ENCODE measurements at regions not wholly inside any gene's neighbourhood (a gene's known extent, or its start where the extent isn't known, plus 50 kb on each side); places are given as distances from the start of the nearest gene placed in this dataset.

DNA sequence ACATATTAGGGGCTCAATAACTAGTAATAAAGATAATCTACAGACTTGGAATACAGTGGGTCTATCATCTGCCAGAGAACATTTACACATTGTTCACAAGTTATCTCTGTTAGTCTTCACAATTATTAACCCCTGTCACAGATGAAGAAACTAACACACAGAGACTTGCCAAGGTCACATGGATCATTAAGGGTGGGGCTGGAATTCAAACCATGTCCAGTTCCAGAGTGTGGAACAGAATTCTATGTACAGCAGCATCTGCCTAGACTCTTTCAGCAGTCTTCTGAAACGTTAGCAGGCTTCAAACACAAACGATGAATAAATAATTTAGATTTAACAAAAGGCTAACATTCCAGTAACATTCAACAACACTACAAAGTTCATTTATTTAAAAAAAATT lies 673.9 kb upstream of the NR2F2 start:
- no peak for DNase-seq (ENCODE audit: extremely low read depth in 1 of 2, low read depth in 1 of 2)

DNA sequence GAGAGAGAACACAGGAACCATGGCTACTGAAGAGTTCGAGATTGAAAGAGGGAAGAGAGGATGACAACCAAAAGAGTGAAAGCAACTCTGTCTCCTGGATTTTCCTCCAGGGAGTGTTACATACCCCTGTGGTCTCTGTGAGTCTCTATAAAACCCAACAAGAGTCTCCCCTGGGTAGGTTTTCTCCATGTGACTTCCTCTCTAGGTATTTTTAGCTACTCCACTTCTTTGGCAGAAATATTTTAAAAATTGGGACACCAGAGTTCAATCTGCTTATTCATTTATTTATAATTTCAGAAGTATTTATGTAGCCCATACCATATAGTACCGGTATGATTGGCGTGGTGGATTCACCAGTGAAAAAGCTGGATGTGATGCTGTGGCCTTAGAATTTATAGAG lies 671.7 kb upstream of the NR2F2 start:
- no peak for DNase-seq (ENCODE audit: extremely low read depth in 1 of 2, low read depth in 1 of 2)

DNA sequence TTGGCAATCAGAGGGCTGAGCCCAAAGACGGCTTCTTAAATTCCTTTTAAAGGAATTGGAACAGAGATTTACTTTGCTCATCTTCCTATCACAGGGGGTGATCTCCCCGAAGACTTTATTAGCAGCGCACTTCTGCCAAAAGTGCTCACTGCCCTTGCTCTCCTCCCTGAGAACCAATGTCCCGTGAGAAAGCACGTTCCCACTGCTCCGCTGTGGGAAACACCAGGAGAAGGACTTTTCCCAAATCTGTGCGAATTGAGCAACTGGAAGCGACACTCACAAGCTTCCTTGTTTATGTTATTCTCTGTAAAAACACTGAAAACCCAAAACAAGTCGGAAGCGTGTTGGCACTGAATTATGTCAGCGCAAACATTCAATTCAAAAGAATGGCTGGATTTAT lies 670.8 kb upstream of the NR2F2 start:
- DNase-seq (ENCODE audit: extremely low read depth in 1 of 2, low read depth in 1 of 2) = no peak

DNA sequence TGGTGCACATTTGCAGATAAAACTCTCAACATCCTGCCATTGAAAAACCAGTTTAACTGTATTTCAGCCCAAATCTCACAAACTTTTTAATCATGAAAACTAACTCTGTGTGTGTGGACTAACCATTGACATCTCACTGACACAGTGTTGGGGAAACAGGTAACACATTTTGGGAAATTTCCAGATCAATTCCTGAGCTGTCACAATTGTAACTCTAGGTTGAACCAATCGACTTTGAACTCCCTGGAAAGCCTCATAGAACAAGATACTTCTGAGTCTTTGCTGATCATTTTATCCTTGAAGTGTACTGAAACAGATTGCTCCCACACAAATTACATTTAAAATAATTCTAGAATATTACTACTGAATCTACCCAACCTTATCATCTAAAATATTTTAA lies 667.9 kb upstream of the NR2F2 start:
- DNase-seq (ENCODE audit: extremely low read depth in 1 of 2, low read depth in 1 of 2) = no peak

DNA sequence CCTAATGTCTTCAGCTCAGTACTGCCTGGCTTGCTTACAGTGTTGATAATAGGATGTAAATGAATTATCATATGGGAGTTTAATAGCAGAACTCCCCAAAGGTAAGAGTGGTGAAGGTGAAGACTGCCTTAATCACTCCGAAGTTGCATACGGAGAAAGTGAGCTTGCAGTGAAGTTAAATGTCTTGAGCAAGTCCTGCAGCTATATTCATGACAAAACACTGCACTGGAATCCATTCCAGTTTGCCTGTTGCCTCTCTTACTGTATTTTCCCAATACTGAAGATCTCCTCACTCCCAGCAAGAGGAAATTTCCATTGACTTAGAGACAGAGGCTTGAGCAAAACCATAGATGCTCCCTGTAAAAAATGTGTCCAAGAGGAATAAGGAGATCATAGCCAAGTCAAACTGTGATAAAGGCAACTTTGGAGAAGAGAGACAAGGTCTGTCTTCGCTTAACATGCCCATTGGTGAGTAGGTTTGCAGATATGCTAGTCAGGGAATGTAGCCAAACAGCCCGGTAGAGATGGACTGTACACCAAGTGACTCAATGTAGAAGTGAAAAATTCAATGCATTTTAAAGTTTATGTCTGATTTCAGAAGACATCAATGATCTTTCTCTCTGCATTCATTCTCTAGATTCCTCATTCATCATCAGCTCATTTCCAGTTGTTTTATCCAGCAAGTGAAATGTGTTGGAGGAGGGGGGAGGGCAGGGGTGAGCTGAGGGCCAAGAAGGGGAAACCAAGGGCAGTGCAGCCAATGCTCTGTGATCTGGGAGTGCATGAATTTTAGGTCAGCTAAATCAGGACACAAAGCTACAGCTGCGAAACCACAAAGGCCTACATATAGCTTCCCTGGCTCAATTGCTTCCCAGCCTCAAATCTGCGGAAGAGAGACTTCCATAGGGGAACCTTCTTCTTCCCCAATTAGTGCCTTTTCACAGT lies 667.1 kb upstream of the NR2F2 start:
- no peak for DNase-seq (ENCODE audit: extremely low read depth in 1 of 2, low read depth in 1 of 2)

DNA sequence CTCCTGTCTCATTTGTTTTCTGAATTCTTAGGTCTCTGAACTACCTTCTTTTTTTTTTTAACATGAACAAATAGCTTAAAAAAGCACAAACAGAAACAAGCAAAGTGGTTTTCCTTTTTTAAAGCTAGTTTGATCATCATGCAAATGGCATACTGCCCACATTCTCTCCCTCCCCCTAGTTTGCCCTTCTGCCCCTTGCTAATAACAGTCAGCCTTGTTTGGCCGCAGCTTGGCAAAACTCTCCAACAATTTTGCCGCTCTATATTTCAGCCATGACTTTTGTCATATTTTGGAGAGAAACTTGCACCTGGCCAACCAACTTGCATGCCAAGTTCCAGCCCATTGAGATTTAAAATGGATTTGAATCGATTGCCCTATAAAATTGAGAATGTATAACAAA lies 666.0 kb upstream of the NR2F2 start:
- no peak for DNase-seq (ENCODE audit: extremely low read depth in 1 of 2, low read depth in 1 of 2)

DNA sequence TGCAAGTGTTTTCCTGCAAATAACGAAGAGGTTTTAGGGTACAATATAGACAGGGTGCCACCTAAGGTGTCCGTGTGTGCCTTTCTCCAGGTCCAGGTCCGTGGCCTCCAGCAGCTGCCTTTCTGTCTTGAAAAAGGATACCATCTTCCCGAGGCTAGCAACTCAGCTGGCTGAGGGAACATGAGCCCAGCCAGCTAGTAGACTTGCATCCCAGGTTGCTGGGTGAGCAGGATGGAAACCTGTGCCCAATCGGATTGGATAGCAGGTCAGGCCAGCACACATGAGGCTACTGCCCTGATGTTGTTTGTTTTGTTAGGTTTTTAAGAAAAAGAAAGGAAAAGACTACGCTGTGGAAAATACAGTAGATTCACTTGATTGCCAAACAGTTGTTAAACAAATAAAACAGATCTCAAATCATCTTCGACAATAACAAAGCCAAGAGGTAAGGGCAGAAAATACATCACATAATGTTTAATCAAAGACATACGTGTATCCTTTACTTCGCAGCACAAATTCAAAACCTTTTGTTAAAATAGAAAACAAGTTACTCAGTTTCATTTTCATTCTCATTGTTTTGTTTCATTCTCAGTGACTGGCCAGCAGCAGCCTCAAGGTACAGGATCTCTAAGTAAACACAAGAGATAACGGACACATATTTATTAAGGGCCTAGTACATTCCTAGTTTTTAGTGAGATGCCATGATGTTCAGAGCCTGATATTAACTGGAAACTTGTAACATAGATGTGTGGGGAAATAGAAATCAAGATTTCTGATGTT lies 661.2 kb upstream of the NR2F2 start:
- no peak for DNase-seq (ENCODE audit: extremely low read depth in 1 of 2, low read depth in 1 of 2)

DNA sequence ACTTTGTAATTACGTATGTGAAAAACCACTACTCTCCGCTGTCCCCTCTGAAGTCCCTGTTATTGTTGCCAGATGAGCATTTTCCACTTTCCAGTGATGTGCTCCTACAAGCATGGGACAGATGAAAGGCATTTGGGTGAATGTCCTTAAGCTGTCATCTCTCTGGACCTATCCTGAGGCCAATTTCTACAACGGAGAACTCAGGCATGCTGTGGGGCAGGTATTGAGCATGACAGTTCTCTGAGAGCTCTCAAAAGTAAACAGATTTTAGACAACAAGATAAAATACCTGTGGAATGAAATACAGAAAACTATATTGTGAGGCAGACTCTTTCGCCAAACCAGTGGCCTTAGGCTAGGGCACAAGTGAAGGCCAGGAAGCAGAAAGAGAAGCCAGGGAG lies 656.5 kb upstream of the NR2F2 start:
- DNase-seq (ENCODE audit: extremely low read depth in 1 of 2, low read depth in 1 of 2) = no peak

DNA sequence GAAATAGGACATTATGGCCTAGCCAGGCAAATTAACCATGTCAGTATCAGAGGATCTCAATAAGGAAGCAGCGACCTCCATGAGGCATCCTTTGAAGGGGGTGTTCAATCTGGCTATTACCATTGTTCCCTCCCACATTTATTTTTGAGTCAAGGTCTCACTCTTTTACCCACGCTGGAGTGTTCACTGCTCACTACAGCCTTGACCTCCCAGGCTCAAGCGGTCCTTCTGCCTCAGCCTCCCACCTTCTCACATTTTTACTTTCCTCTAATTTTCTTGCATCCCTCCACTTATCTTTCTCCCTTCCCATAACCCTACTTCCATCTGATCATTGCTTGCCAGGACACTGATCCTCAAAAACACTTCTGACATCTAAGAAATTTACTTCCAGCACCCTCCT lies 654.0 kb upstream of the NR2F2 start:
- no peak for DNase-seq (ENCODE audit: extremely low read depth in 1 of 2, low read depth in 1 of 2)

DNA sequence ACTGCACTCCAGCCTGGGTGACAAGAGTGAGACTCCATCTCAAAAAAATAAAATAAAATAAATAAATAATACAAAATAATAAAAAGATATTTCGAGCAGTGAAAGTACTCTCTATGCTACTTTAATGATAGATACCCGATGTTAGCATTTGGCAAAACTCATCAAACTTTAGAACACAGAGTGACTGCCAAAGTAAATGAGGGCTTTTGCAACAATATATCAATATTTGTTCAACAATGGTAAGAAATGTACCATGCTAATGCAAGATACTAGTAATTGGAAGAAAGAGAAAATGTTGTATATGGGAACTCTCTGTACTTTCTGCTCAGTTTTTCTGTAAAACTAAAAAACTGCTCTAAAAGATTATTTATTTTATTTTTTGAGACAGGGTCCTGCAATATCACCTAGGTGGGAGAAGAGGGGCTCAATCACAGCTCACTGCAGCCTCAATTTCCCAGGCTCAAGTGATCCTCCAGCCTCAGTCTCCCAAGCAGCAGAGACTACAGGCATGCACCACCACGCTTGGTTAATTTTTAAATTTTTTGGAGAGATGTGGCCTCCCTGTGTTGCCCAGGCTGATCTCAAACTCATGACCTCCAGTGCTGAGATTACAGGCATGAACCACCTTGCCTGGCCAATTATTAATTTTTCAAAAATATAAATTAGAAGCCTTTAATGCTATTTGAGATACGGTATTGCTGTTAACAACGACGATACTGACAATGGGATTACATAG lies 650.5 kb upstream of the NR2F2 start:
- no peak for DNase-seq (ENCODE audit: extremely low read depth in 1 of 2, low read depth in 1 of 2)

DNA sequence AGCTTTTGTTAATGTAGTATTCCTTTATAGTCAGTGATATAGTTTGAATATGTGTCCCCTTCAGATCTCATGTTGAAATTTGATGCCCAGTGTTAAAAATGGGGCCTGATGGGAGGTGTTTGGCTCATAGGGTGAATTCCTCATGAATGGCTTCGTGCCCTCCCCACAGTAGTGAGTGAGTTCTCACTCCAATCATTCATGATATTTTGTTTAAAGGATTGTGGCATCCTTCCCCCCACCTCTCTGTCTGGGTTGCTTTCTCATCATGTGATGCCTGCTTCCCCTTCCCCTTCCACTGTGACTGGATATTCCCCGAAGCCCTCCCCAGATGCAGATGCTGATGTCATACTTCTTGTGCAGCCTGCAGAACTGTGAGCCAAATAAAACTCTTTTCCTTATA lies 649.8 kb upstream of the NR2F2 start:
- DNase-seq (ENCODE audit: extremely low read depth in 1 of 2, low read depth in 1 of 2) = no peak

DNA sequence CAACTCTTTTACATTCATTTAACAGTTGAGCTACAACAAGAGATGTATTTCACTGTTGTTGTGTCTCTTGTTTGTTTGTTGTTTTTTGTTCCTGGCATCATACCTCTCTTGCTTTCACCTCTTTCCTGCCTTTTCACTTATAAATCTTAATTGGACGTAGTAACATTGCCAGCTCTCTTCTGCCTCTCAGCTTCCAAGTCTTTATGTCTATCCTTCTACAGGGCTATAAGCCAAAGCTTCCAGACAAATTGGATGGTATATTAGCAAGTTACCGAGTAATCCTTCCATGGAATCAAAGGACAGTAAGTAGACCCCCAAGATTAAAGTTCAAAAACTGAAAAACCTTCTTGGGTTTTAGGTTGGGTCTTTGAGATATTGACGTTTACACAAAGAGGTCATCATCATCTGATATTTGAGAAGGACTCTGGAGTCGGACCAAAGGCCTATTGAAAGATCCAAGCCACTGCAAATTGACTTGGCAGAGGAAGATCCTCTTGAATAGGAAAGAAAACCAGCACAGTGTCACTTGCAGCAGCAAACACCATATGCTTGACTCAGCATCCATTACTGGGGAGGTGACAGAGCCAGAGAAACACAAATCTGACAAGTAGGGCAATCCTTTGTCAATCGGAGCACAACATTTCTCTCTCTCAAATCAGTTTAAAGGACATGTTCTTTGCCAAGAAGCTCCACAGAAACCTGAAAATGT lies 648.5 kb upstream of the NR2F2 start:
- no peak for DNase-seq (ENCODE audit: extremely low read depth in 1 of 2, low read depth in 1 of 2)

DNA sequence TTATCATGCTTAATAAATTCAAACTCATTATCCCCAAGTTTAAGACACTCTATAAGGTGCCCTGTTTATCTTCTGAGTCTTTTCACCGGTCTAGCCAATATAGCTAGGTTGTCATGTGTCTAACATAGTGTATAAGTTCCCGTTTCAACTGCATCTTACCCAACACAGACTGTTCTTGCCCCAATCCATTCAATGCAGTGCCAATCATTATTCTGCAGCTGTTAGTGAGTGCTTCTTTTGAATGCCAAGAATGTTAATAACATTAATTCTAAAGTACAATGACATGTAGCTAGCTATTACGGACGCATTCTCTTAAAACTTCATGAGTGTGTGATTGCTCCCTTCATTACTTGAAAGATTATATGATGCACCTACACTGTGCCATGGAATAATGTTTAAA lies 646.4 kb upstream of the NR2F2 start:
- DNase-seq (ENCODE audit: extremely low read depth in 1 of 2, low read depth in 1 of 2) = no peak

DNA sequence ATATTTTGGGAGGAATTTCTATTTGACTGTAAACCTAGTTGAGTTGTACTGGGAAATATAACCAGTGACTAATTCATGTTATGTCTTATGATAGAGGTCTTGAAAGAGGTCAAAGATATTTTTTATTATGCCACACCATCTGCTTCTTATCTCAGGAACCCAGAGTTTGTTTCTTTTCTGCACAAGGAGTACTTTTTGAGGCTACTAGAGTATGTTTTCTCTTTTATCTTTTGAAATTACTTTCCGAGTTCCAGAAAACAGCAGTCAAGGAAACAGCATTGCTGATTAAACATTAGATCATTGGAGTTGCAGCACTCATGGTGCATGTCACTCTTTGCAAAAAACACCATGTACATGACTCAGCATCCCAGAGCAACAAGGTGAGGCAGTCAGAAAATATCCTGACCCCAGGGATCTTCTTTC lies 645.8 kb upstream of the NR2F2 start:
- no peak for DNase-seq (ENCODE audit: extremely low read depth in 1 of 2, low read depth in 1 of 2)

DNA sequence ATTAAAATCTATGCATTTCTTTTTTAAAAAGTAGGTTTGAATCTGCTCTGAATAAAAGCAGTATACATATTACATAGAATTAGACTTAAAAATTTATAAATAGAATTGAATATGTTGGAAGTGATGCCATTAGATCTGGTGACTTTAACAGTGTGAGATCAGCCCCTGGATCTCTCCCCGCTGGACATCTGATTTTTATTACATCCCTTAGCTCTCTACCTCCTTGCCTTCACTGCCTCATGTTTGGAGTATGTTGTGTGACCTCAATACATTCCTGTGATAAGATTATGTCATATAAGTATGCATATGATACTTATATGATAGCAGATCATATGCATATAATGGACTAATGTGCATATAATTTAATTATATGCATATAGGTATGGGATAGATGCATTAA lies 643.4 kb upstream of the NR2F2 start:
- DNase-seq (ENCODE audit: extremely low read depth in 1 of 2, low read depth in 1 of 2) = no peak

DNA sequence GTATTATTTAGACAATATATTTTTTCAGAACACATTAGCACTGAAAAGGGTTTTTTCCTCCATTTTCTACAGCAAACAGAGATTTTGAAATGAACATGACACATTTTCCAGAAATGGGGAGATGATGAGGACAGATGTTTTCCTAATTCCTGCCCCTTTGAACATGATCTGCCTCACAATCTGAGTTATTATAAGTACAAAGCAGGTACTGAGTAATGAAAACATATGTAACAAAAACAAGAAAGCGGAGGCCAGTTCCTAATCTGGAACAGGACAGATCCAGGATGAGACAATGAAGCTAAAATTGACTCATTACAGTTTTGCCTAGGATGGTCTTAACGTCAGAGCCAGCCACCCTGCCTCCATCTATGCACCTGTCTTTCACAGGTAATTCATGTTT lies 642.8 kb upstream of the NR2F2 start:
- DNase-seq (ENCODE audit: extremely low read depth in 1 of 2, low read depth in 1 of 2) = no peak

DNA sequence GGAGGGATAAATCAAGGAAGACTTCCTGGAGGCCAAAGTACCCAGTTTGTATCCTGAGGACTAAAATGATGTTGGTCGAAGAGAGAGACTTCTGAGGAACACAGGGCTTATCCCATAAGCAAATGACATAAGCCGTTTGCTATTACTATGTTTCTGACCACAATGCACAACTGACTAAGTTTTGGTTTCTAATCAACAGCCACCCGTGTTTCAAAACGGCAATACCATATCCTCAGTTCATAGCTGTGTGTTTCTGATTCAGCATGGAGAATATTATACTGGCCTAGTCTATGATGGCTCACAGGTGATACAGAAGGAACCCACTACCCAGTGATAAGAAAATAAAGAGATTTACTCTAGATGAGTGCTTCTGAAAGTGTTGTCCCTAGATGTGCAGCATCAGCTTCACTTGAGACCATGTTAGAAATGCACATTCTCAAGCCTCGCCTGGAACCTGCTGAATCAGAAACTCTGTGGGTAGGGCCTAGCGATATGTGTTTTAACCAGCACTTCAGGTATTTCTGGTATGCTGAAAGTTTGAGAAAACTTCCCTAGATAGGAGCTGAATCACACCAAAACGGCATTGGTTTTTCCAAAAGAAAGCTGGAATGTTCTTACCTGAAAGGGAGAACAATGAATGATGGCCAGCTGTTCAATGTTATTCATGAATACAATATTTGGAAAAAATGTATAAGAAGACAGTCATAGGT lies 639.7 kb upstream of the NR2F2 start:
- no peak for DNase-seq (ENCODE audit: extremely low read depth in 1 of 2, low read depth in 1 of 2)

DNA sequence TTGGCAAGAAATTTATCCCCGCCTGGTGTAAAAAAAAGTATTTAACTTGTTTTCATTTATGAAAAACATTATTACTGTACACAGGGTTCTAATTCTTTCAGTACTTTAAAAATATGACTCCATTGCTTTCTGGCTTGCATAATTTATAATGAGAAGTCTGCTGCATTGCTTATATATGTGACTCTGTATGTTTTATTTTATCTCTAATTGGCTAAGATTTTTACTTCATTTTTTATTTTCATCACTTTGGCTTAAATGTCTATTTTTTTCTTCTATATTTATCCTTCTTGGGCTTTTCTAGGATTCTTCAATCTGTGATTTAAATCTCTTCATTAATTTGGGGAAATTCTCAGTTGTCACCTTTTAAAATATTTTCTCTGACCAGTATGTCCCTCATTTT lies 636.6 kb upstream of the NR2F2 start:
- DNase-seq (ENCODE audit: extremely low read depth in 1 of 2, low read depth in 1 of 2) = no peak

DNA sequence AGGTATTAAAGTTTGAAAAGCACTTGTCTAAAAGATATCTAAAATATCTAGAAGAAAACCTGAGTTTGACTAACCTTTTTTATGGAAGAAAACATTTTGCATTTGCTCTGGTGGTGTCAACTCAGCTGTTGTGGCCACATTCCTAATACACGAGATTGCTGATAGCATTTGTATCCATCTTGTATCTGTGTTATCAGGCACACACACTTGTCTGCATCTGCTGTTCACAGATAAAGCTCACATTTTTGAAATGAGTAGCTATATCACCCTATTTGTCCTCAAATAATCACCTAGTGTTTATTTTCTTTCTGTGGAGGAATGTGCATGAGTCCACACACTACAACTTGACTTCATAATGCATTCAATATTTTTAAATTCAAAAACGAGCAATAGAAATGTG lies 632.3 kb upstream of the NR2F2 start:
- DNase-seq (ENCODE audit: extremely low read depth in 1 of 2, low read depth in 1 of 2) = no peak

DNA sequence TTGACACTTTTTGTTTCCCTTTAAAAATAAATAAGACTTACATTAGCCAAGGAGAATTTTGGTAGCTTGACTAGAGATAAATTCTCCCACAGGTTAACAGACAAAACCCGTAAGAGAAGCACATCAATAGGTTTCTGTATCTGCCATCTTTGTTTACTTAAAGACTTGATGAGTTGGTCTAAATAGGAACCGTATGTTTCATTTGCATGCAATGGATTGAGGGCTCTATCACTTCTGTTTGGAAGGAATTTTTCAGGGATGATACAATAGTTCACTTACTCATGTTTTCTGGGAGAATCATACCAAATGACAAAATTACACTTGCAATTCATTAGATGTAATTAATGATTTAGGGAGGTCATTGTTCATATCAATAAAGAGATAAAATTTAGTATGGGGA lies 631.5 kb upstream of the NR2F2 start:
- no peak for DNase-seq (ENCODE audit: extremely low read depth in 1 of 2, low read depth in 1 of 2)
